Hematopoietic multipotent progenitor cell treated with erythropoietin and hydrocortisone succinate and interleukin-3 and kit ligand, for 17 days (in vitro differentiated cells): ENCODE measurements at regions not wholly inside any gene's neighbourhood (a gene's known extent, or its start where the extent isn't known, plus 50 kb on each side); places are given as distances from the start of the nearest gene placed in this dataset.
"Not testable (repeated sequence)": the region's sequence is repeated elsewhere in the genome, so short reads cannot be mapped to it uniquely, and the experiment has no call there.

Experiments
- DNase-seq: peaks from one replicate; pipeline ENCODE4 v3.0.0-alpha.2; 2015; ENCODE audit warnings: low spot score

GRCh38 chr15:79608066-79608864 is 176.1 kb downstream of the MINAR1 start:
- DNase-seq, result no peak

DNA sequence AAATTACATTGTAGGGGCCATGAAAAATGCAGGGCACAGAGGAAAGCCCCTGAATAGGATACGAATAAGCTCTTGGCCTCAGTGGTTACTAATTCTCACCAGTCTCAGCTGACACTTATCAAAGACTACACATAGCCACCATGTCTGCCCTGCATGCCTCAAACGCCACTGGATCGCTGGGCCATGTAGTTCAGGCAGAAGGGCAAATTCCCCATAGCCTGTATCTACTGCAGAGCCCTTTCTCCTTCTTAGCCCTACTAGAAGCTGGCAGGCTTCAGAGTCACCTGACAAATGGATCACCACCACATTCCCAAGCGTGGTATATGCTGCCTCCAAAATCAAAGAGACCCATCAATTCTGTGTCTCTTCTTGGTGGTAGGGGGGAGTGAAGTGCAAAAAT is 177.4 kb downstream of the MINAR1 start:
- no peak for DNase-seq

DNA sequence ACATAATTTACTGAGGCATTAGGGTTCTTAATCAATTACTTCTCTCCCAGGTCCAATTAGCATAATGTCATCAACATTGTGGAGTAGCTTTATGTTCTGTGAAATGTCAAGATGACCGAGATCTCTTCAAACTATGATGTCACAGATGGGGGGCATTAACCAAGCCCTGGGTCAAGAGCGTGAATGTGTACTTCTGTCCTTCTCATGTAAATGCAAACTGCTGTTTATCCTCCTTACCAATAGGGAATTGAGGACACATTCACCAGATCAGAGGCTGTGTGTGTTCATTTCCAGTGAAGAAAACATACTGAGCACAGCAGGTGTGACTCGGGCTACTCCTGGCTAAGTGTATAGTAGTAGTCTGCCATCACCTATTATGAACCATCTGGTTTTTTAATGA is 177.9 kb downstream of the MINAR1 start:
- DNase-seq, result no peak

DNA sequence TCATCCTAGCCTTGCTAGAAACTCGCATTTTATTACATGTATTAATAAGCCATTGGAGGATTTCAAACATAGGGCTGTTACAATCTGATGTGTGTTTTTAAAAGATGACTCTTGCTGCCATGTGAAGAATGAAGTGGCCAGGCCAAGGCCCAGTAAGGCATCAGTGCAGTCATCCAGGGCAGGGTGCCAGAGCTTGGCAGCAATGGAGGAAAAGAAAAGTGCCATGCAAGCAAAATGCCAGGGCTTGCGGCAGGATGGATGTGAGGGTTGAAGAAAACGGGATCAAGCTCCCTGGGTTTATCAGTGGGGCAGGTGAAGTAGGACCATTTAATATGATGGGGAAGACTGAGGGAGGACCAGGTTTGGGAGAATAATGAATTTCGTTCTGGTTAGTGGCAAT is 183.6 kb downstream of the MINAR1 start:
- no peak for DNase-seq

- no peak for DNase-seq
These were observed 184.9 kb downstream of the MINAR1 start for GRCh38 chr15:79617071-79617470.

DNA sequence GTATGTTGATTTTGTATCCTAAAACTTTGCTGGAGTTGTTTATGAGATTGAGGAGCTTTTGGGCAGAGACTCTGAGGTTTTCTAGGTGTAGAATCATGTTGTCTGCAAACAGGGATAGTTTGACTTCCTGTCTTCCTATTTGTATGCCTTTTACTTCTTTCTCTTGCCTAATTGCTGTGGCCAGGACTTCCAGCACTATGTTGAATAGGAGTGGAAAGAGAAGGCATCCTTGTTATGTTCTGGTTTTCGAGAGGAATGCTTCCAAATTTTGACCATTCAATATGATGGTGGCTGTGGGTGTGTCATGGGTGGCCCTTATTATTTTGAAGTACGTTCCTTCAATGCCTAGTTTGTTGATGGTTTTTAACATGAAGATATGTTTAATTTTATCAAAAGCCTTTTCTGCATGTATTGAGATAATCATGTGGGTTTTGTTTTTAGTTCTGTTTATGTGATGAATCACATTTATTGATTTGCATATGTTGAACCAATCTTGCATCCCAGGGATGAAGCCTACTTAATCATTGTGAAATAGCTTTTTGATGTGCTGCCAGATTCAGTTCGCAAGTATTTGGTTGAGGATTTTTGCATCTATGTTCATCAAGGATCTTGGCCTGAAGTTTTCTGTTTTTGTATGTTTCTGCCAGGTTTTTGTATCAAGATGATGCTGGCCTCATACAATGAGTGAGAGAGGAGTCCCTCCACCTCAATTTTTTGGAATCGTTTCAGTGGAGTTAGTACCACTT is 188.1 kb downstream of the MINAR1 start:
- DNase-seq, result no peak

GRCh38 chr15:79621805-79622204 is 189.7 kb downstream of the MINAR1 start:
- not testable (repeated sequence) for DNase-seq

DNA sequence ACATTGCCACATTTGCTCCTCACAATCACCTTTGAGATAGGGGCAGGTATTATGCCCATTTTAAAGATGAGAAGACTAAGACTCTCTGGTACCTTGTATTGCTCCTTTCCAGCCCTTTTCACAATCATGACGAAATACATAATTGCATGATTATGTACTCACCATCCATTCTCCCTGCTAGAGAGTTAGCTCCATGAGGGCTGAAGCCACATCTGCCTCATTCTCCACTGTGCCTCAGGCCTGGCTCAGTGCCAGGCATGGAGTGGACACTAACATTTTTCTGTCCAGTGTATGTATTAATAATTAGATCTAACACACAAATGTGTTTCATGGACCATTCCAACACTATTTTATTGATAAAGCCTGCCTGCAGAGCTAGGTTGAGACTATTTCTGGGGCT is 191.4 kb downstream of the MINAR1 start:
- no peak for DNase-seq

GRCh38 chr15:79629687-79630086 is 197.6 kb downstream of the MINAR1 start:
- DNase-seq, result no peak

GRCh38 chr15:79632457-79632856 is 200.3 kb downstream of the MINAR1 start:
- DNase-seq, result no peak

GRCh38 chr15:79635149-79635771 is 203.1 kb downstream of the MINAR1 start:
- DNase-seq, result no peak

- no peak for DNase-seq
These were observed 203.9 kb downstream of the MINAR1 start for GRCh38 chr15:79635897-79636561.

DNA sequence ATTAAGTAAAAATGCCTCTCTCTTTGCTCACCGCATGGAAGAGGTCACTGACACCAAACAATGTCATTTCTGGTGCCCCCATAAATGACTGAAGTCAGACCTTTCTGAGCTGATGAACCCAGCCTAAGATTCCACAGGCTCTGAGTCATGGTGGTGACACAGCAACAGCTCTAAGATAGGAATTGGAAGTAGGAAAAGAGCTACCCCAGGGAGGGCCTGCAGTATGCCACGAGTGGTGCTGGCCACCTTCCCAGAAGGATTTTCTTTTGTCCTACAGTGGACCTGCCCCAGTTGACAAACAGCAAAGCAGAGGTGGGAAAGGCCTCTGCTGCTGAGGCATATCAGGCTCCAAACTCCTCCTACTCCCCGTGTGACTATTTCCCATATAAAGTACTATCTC is 208.1 kb downstream of the MINAR1 start:
- no peak for DNase-seq

- no peak for DNase-seq
These were observed 209.7 kb downstream of the MINAR1 start for GRCh38 chr15:79641841-79642240.

DNA sequence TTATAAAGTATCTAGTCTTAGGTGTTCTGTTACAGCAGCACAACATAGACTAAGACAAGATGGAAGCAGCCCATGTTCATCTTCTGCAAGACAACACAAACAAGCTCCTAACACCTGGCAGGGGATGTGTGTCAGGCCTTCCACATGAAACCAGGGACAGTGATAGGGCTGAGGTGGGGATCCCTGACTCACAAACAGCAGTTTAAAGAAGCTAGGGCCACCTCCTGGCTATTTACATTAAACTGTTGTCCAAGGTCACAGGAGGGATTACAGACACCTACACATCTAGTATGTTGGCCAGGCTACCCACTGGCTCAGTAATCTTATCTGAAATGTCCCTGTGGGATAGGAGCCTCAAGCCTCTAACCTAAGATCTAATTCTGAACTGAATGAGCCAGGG is 211.3 kb downstream of the MINAR1 start:
- DNase-seq, result no peak

GRCh38 chr15:79644091-79644490 is 212.0 kb downstream of the MINAR1 start:
- DNase-seq, result no peak

GRCh38 chr15:79652972-79653371 is 220.8 kb downstream of the MINAR1 start:
- not testable (repeated sequence) for DNase-seq

DNA sequence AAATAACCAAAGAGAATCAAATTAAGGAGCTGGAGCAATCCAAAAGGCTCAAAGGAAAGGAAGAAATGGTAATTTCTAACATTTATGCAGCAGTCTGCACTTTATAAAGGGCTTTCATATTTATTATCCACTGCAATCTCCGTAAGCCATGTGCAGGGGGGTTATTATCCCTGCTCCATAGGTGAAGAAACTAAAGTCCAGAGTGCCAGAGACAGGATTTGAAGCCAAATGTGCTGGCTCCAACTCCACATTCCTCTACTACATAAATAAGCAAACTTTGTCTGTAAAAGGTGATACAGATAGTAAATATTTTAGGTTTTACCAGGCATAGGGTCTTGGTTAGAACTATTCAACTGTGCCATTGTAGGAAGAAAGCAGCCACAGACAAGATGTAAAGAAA is 221.4 kb downstream of the MINAR1 start:
- DNase-seq, result no peak

DNA sequence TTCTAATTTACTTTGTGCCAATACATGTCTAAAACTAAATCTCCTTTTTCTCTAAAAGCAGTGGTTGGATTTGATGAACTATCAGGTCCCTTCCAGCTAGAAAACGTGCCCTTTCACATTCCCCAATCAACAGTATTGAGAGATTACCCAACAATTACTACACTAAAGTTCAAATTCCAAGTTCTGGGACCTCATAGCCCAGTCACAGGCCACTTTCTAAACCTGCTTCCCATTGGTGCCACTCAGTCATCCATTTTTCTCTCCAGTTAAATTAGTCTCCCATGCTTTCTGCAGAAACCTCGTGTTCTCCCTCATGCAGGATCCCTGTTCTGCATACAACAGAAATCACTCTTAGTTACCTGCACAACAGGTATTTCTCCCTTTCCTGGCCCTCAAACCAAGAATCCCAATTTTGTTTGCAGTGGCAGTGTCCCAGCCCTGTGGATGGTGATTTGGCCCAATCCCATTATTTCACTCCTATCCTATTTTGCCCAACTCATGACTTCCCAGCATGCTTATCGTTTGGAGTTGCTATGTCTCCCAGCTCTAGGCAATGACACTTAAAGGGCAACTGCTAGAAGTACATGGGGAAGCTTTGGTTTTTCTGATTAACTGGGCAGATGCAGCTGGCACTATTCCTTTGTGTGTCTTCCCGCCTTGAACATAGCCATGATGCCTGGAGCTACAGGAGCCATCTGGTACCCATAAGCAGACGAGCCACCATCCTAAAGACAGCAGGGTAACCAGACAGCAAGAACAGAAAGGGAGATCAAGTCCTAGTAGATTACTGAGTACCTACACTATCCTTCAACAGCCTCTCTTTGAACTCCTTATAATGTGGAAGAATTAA is 224.2 kb downstream of the MINAR1 start:
- no peak for DNase-seq

DNA sequence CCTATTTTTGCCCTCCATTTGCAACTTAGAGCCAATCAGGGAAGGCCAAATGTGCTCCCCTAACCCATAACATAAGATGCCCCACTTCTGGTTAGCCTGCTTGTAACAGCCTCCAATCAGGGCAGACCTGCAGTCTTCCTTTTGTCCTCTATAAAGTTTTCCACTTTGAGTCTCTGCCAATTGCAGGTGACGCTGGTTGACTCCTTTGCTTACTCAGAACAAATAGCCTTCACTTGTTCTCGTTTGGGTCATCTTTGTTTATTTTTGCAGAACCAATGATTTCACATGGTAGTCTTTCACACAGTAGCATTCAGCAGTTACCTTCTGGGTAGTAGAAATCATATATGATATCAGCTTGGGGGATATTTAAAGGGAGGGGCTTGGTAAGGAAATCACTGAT is 225.6 kb downstream of the MINAR1 start:
- DNase-seq, result no peak

DNA sequence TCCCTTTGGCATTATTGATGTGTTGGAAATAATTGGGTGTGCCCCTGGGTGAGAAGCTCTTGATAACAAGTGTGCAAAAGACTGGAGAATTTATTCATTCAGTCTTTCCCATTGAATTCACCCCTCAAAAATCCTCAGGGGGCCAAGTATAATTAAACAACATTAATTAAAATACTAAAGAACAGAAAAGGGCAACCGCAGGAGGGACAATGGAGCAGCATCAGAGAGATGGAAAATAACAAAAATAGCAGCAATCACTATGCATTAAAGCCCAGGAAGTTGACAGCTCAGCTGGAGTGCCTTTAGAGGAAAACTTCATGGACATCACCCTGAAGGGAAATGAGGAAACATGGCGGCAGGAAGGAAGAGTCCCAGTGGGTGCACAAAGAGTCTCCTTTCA is 227.6 kb downstream of the MINAR1 start:
- DNase-seq, result no peak

DNA sequence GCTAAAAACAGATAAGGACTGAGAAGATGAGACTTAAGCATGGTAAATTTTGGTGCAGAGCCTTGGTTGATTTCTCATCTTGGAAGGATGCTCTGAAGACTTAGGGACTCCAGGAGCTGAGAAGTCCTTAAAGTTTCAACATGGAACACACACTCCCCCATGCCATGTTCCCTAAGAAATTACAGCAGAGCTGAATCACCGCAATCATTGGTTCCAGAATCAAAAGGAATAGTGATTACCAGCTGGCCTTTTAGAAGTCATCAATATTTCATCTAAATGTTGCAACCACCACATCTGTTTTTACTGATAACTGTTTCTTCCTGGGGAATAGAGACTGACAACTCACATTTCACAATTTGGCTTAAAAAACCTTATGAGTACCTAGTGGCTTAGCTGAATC is 229.3 kb downstream of the MINAR1 start:
- no peak for DNase-seq
